Mucosa of gallbladder (tissue), 1 donor: ENCODE measurements at regions not wholly inside any gene's neighbourhood (a gene's known extent, or its start where the extent isn't known, plus 50 kb on each side); places are given as distances from the start of the nearest gene placed in this dataset.

Experiments used
- DNase-seq: peaks from one replicate; pipeline ENCODE4 v3.0.0-alpha.2; 2020; ENCODE audit warnings: low spot score
- donor health status: DM: no; HTN: no; CAD: no.

DNA sequence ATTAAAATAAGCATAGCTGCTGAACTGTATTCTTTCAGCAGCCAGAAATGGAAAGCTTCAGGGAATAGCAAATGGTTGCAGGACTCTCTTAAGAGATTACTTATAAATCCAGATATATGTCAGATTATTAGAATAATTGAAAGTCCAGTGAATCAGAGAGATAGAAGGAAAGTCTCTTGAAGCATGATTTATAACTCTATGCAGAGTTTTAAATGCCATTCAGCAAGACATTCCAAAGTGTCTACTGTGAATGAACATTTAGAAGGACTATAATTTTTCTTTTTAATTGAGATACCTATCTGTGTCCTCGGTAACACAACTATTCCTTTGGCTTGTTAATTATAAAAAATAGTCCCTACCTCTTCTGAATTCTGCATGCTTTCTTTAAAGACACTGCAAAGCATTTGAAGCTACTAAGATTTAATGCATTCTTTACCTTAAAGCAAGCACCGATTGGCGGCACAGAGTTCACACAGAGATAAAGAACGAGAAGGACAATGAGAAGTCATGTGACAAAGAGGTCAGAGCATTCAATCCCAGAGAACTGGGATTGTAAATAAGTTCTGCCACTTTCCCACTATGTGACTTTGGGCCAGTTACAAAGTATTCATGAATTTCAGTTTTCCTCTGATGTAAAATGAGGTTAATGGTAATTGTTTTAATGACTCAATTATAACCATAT is 371.0 kb upstream of the ATP2B1 start:
- DNase-seq, result no peak

- DNase-seq, result no peak
Observed at GRCh38 chr12:90078344-90078743, 369.7 kb upstream of the ATP2B1 start.

- DNase-seq, result no peak
Observed at GRCh38 chr12:90077756-90078155, 369.1 kb upstream of the ATP2B1 start.

- no peak for DNase-seq
Observed at GRCh38 chr12:90076851-90077319, 368.2 kb upstream of the ATP2B1 start.

- no peak for DNase-seq
Observed at GRCh38 chr12:90075685-90076084, 367.0 kb upstream of the ATP2B1 start.

DNA sequence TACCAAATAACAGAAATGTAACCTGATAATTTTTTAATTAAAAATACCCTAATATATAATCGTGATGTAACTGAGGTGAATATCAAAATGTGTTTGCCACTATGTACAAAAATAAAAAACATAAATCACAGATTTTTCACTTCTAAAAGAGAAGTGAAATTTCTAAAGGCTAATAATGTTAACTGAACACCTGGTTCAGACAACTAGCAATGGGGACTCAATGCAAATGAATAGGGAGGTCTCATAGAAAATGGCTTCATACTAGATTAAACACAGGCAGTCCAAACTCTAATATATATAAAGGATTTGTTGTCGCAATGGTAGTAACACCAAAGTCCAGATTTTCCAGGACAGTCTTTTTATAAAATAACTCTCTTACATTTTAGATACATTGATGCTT is 365.4 kb upstream of the ATP2B1 start:
- no peak for DNase-seq

DNA sequence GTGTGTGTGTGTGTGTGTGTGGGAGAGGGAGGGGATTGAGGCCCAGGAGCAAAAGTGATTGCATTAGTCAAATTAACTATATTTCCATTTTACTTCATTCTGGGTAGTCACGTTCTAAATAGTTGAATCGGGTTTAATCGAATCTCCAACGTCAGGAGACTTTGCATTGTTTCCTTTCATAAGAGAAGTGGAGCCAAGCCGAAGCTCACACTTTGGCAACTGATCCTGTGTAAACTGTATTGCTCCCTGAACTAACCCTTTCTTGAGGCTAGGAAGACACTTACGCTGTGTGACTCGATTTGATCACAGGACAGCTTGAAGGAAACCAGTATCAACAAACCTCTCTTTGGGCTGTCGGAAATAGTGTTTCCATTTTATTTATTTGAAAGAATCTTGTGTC is 363.4 kb upstream of the ATP2B1 start:
- no peak for DNase-seq

- DNase-seq, result no peak
Observed at GRCh38 chr12:90069711-90070110, 361.1 kb upstream of the ATP2B1 start.

DNA sequence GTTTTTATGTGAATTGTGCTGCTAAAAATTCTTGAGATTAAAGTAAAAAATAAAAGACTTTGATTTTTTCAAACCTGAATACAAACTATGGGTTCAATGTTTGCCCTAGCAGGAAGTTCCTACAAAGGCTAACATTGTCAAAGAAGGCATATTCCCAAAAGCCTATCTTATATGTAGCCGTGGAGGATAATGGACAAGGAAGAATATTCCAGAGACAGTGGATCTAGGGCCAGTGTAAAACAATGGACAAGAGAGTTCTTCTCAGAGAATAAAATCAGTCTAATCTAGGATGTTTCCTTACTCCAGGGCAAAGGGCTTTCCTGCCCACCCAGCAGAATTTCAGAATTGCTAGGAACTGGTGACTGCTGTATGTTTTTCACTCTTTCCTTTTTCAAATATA is 359.2 kb upstream of the ATP2B1 start:
- no peak for DNase-seq

- DNase-seq, result no peak
Observed at GRCh38 chr12:90064852-90065801, 356.5 kb upstream of the ATP2B1 start.

- DNase-seq, result no peak
Observed at GRCh38 chr12:90062799-90063198, 354.2 kb upstream of the ATP2B1 start.

- DNase-seq, result no peak
Observed at GRCh38 chr12:90061809-90062208, 353.2 kb upstream of the ATP2B1 start.

GRCh38 chr12:90060031-90060430 is 351.4 kb upstream of the ATP2B1 start:
- DNase-seq, result no peak

- no peak for DNase-seq
Observed at GRCh38 chr12:90058704-90059103, 350.1 kb upstream of the ATP2B1 start.

DNA sequence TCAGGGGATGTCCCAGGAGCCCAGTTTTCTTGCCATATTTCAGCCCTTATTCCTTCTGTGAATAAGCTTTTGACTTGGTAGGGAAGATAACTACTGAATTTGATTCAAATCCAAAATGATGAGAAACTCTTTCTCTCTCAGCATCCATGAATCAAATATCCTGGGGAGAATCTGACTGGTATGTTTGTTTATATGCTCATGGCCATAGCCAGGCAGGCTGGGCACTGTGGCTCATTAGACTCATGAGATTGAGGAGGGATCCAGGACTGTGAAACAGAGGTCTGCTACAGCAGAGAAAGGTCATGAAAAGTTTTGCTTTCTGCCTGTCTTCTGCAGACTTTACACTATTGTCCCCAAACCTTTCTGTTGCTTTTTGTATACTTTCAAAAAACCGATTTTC is 346.4 kb upstream of the ATP2B1 start:
- DNase-seq, result no peak

- DNase-seq, result no peak
Observed at GRCh38 chr12:90048918-90049317, 340.3 kb upstream of the ATP2B1 start.

GRCh38 chr12:90045559-90045958 is 336.9 kb upstream of the ATP2B1 start:
- DNase-seq, result no peak

GRCh38 chr12:90044069-90044468 is 335.4 kb upstream of the ATP2B1 start:
- no peak for DNase-seq

DNA sequence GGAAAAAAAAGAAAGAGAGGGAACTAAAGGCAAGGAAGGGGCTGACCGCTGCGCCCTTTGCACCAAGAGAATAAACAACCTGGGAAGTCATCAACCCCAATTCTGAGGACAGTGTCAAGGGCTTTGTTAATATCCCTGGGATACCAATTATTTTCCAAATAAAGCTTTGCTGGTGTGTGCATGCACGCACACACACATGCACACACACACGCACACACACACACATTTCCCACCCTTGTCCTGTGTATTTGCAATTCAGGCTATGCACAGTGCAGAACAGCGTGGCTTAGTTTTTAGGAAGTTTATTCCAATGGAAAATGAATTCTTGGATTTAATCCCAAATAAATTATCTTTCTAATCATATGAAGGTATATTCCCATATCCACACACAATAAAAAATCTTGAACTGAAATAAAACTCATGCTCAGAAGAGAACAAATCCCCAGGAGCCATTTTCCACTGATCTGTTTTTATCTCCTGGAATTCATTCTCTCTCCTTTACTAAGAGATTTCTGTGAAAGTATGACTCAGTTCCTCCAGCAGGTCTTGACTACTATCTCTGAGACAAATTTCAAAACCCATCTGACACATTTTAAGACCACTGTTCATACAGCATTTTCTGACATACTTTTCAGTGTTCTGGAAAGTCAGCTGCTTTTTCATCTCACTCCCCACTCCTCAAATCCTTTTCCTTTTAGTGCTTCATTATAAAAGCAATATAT is 334.4 kb upstream of the ATP2B1 start:
- no peak for DNase-seq

DNA sequence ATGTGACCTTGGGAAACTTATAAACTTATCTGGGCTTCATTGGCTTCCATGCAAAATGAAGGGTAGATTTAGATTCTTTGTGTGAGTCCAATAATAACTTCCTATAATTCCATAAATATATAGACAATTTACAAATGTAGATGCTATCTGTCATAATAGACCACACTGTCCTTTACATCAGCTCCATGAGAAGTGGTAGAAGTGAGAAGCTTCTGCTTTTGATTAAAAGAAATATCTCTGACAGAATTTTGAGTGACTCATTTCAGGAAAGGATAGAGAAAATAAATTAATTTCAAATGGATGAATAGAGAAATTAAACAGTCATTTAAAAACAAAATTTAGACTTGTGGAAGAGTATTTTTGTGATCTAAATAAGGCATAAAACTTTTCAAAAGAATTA is 329.7 kb upstream of the ATP2B1 start:
- no peak for DNase-seq

DNA sequence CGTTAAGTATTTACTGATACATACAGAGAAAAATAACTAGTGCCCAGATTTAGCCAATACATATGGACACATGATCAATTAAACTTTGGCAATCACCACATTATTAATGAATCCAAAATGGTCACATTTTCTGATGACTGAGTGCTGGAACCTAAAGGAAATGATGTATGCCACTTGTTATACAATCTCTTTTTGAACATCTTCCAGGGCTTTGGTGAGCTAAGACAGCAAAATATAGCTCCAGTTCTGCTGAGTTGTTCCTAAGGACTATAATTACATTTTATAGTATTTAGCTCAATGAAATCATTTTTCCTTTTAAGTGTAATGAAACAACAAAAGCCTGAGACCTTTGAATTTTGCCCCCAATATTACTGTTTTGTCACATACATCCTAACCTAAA is 329.1 kb upstream of the ATP2B1 start:
- no peak for DNase-seq

- DNase-seq, result no peak
Observed at GRCh38 chr12:90036637-90037036, 328.0 kb upstream of the ATP2B1 start.
